Osteocyte (in vitro differentiated cells): ENCODE measurements at regions not wholly inside any gene's neighbourhood (a gene's known extent, or its start where the extent isn't known, plus 50 kb on each side); places are given as distances from the start of the nearest gene placed in this dataset.

Experiments used
- DNase-seq: peaks from one replicate; pipeline ENCODE4 v3.0.0; 2021; ENCODE audit warnings: mixed read lengths; ENCODE audit not compliant: unreplicated experiment; ENCODE audit errors: extremely low spot score
- H3K27ac Mint-ChIP-seq: one replicate; pipeline ENCODE4 v1.8.0; 2021; ENCODE audit warnings: mild to moderate bottlenecking, mixed read lengths; ENCODE audit not compliant: unreplicated experiment
- H3K27me3 Mint-ChIP-seq: one replicate; pipeline ENCODE4 v1.8.0; 2021; ENCODE audit warnings: mixed read lengths; ENCODE audit not compliant: unreplicated experiment
- H3K36me3 Mint-ChIP-seq: one replicate; pipeline ENCODE4 v1.8.0; 2021; ENCODE audit warnings: mixed read lengths; ENCODE audit not compliant: unreplicated experiment
- H3K4me1 Mint-ChIP-seq: one replicate; pipeline ENCODE4 v1.8.0; 2021; ENCODE audit warnings: mixed read lengths; ENCODE audit not compliant: unreplicated experiment
- H3K4me3 Mint-ChIP-seq: one replicate; pipeline ENCODE4 v1.8.0; 2021; ENCODE audit warnings: mild to moderate bottlenecking, moderate library complexity, mixed read lengths; ENCODE audit not compliant: unreplicated experiment
- H3K9me3 Mint-ChIP-seq: one replicate; pipeline ENCODE4 v1.8.0; 2021; ENCODE audit warnings: mixed read lengths; ENCODE audit not compliant: unreplicated experiment
- TF ChIP-seq, protein P1 (sequence below): fragments of 200-600 bp; sonication (generic); IDR thresholded peaks from 2 replicates; pipeline ENCODE4 v1.5.0; 2021; ENCODE audit warnings: antibody characterized with exemption, mild to moderate bottlenecking, moderate library complexity

DNA sequence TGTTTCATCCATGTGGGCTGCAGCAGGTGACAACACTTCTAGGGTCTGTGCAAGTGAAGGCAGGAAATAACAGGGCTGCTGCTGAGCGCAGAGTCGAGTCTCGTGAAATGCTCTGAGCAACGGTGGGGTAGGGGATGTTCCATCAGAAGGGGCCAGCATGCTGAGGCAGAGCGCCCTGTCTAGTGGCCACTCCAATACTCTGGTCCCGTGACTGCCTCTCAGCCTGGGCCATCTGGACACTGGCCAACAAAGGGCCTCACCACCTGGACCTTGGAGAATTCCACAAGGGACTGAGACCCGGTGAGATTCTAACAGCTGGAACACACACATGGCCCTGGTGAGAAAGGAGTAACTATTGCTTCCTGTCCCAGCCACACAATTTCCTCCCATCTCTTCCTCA is 375.7 kb downstream of the SHANK2 start:
- H3K27ac Mint-ChIP-seq: no peak overlapping the region
- no peak overlapping the region for H3K4me3 Mint-ChIP-seq
- peaks cover 4% of the 10 kb centered on the region for H3K9me3 Mint-ChIP-seq
- no peaks in the 10 kb centered on the region for H3K36me3 Mint-ChIP-seq
- TF ChIP-seq, protein P1, sequence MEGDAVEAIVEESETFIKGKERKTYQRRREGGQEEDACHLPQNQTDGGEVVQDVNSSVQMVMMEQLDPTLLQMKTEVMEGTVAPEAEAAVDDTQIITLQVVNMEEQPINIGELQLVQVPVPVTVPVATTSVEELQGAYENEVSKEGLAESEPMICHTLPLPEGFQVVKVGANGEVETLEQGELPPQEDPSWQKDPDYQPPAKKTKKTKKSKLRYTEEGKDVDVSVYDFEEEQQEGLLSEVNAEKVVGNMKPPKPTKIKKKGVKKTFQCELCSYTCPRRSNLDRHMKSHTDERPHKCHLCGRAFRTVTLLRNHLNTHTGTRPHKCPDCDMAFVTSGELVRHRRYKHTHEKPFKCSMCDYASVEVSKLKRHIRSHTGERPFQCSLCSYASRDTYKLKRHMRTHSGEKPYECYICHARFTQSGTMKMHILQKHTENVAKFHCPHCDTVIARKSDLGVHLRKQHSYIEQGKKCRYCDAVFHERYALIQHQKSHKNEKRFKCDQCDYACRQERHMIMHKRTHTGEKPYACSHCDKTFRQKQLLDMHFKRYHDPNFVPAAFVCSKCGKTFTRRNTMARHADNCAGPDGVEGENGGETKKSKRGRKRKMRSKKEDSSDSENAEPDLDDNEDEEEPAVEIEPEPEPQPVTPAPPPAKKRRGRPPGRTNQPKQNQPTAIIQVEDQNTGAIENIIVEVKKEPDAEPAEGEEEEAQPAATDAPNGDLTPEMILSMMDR: no peak
- no peaks in the 10 kb centered on the region for H3K4me1 Mint-ChIP-seq
- DNase-seq: no peak
- H3K27me3 Mint-ChIP-seq: no peaks in the 10 kb centered on the region

DNA sequence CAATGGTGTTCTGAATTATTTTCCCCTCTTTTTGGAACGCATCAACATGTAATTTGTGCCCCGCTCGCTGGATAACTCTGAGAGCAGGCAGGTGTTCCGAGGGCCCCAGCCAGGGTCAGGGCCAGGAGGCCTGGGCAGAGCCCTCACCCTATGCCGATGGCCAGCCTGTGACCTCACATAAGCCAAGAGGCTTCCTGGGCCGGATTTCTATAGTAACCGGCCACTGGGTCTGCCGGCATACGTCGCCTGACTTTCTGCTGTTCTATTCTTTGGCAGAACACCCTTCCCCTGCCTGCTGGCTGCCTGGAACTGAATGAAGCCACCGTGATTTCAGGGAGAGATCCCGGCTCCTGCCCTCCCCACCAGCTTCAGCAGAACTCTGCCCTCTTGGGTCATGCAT is 375.2 kb downstream of the SHANK2 start:
- Mint-ChIP-seq H3K4me1 (no peaks in the 10 kb centered on the region), H3K27ac (no peak overlapping the region)

DNA sequence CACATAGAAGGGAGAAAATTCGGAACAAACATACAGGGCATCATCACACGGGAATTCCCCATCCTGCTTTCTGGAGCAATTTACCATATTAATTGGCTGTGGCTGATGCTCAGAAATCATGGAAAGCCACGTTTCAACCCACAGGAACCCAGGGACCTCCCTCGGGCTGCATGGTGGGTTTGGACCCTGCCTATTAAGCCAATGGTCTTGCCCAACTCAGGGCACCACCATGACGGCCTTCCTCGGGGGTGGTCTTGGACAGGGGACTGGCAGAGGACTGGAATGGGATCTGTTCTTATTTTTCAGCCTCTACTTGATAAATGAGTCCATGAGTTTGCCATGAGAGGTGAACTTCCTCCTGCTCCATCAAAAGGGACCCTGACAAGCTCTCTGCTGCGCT is 374.0 kb downstream of the SHANK2 start:
- Mint-ChIP-seq H3K9me3 (peaks cover 4% of the 10 kb centered on the region), H3K4me3 (no peak overlapping the region), H3K4me1 (no peaks in the 10 kb centered on the region), H3K36me3 (no peaks in the 10 kb centered on the region), H3K27me3 (no peaks in the 10 kb centered on the region), H3K27ac (no peak overlapping the region)
- TF ChIP-seq, protein P1: no peak
- no peak for DNase-seq

More for the DNA sequence above, 375.2 kb downstream of the SHANK2 start:
- H3K27me3 Mint-ChIP-seq: no peaks in the 10 kb centered on the region
- peaks cover 4% of the 10 kb centered on the region for H3K9me3 Mint-ChIP-seq
- no peak for DNase-seq
- no peak overlapping the region for H3K4me3 Mint-ChIP-seq
- TF ChIP-seq, protein P1: no peak
- no peaks in the 10 kb centered on the region for H3K36me3 Mint-ChIP-seq

DNA sequence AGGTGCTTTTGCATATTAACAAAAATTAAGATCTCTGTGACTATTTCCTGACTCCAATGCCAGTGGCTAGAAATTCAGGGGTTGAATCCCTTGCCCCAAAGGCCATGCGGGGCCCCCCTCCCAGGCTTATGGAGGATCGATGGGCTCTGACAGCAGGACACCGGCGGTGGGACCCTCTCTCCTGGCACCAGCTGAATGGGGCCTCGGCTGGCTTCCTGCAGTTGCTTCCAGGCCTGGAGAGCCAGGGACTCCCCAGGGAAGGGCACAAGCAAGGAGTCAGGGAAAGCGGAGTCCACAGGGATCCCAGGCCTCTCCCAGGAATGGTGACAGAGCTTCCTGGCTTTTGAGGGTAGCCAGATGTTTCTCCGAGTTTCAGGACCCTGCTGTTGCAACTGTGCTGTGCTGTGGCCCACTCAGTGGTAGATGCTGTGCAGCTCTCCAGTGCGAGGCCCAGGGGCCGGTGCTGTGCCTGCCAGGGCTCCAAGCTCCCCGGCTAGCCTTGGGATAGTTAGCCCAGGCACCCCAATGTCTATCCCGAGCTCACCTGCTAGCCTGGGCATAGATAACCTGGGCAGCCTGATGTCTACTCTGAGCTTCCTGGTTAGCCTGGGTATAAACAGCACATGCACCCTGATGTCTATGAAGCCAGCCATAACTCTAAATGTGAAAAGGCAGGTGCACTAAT is 372.6 kb downstream of the SHANK2 start:
- Mint-ChIP-seq H3K9me3 (peaks cover 4% of the 10 kb centered on the region), H3K4me3 (no peak overlapping the region), H3K27ac (no peak overlapping the region), H3K27me3 (no peaks in the 10 kb centered on the region), H3K4me1 (no peaks in the 10 kb centered on the region), H3K36me3 (no peaks in the 10 kb centered on the region)
- DNase-seq: no peak
- TF ChIP-seq, protein P1: no peak

DNA sequence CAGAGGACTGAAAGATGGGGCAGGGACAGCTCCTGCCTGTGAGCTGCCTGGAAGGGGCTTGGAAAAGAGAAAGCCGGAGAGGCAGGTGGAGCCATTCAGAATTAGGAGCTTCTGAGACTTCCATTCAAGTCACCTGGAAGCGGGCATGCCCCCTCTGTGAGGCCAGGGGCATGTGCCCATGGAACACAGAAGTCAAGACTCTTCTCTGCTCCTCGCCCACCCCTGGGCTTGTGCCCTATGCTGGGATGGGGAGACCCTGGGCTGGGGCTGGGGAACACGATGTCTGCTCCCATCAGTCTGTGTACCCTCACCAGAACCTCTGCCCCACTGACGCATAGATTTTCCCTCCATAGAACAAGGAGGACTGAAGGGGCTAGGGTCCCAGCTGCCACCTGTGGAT is 372.0 kb downstream of the SHANK2 start:
- no peak for DNase-seq
- TF ChIP-seq, protein P1: no peak
- Mint-ChIP-seq H3K4me3 (no peak overlapping the region), H3K36me3 (no peaks in the 10 kb centered on the region), H3K27me3 (no peaks in the 10 kb centered on the region), H3K4me1 (no peaks in the 10 kb centered on the region), H3K9me3 (peaks cover 8% of the 10 kb centered on the region), H3K27ac (no peak overlapping the region)
